SK-N-SH (cell line): ENCODE measurements at regions not wholly inside any gene's neighbourhood (a gene's known extent, or its start where the extent isn't known, plus 50 kb on each side); places are given as distances from the start of the nearest gene placed in this dataset.

Source experiments
- CTCF ChIA-PET: fragments of 300-600, 350-600 bp; formaldehyde crosslinking; extraction: SDS; loops from one replicate; lab custom pipeline; 2021; lab: Yijun Ruan, JAX
- POLR2A ChIA-PET: fragments of 350-600 bp; sonication (Branson Sonifier 250); formaldehyde crosslinking; extraction: SDS; loops from one replicate; lab custom pipeline; 2020; ENCODE audit warnings: antibody characterized with exemption, inconsistent platforms; lab: Yijun Ruan, JAX
- DNase-seq: peaks from one replicate; pipeline ENCODE4 v3.0.0; 2012
- H2AFZ ChIP-seq: fragments of 200-600 bp; sonication (generic); 2 replicates; pipeline ENCODE4 v1.8.1; 2016; ENCODE audit warnings: antibody characterized with exemption, mild to moderate bottlenecking, low read depth
- H3F3A ChIP-seq: fragments of 200-600 bp; sonication (generic); replicated peaks from 2 replicates; pipeline ENCODE3; 2016; ENCODE audit warnings: antibody characterized with exemption, mild to moderate bottlenecking; ENCODE audit not compliant: insufficient read depth
- H3K27ac ChIP-seq, 2 experiments: fragments of 200-500 bp in 1 of 2; fragments of 200-600 bp in 1 of 2; sonication (Bioruptor generic) in 1 of 2; sonication (generic), shearing (Covaris generic) in 1 of 2; 2 replicates each; pipeline versions ENCODE4 v1.5.1 to v1.6.1; 2014 to 2016; ENCODE audit warnings: low read depth in 2 of 2, inconsistent platforms in 1 of 2, low read length in 1 of 2, mild to moderate bottlenecking in 1 of 2, mixed read lengths in 1 of 2
- H3K27me3 ChIP-seq: fragments of 200-600 bp; sonication (generic), shearing (Covaris generic); 2 replicates; pipeline ENCODE4 v1.6.1; 2016; ENCODE audit warnings: mixed run types; ENCODE audit not compliant: insufficient read depth
- H3K36me3 ChIP-seq, 2 experiments: fragments of 200-500 bp in 1 of 2; fragments of 200-600 bp in 1 of 2; sonication (Bioruptor generic) in 1 of 2; sonication (generic) in 1 of 2; replicated peaks in 1 of 2; 2 replicates each; pipeline versions ENCODE3 to v1.5.1; 2014 to 2016; ENCODE audit warnings: low read length in 1 of 2, mild to moderate bottlenecking in 1 of 2; ENCODE audit not compliant: insufficient read depth in 2 of 2, control insufficient read depth in 1 of 2
- H3K4me1 ChIP-seq, 2 experiments: fragments of 200-500 bp in 1 of 2; fragments of 200-600 bp in 1 of 2; sonication (Bioruptor generic) in 1 of 2; sonication (generic), shearing (Covaris generic) in 1 of 2; 2 replicates each; pipeline versions ENCODE4 v1.5.1 to v1.6.1; 2014 to 2016; ENCODE audit warnings: low read depth in 1 of 2, low read length in 1 of 2, mixed run types in 1 of 2; ENCODE audit not compliant: insufficient read depth in 2 of 2, control insufficient read depth in 1 of 2
- H3K4me2 ChIP-seq: fragments of 200-600 bp; sonication (generic), shearing (Covaris generic); 2 replicates; pipeline ENCODE4 v1.6.1; 2017; ENCODE audit warnings: mixed run types
- H3K4me3 ChIP-seq, 2 experiments: fragments of 200-500 bp in 1 of 2; fragments of 200-600 bp in 1 of 2; sonication (Bioruptor generic) in 1 of 2; sonication (generic), shearing (Covaris generic) in 1 of 2; 2 replicates each; pipeline versions ENCODE4 v1.5.1 to v1.8.1; 2014 to 2016; ENCODE audit warnings: low read depth in 2 of 2, inconsistent platforms in 1 of 2, low read length in 1 of 2, mild to moderate bottlenecking in 1 of 2, mixed read lengths in 1 of 2, moderate library complexity in 1 of 2
- H3K79me2 ChIP-seq: fragments of 200-600 bp; sonication (generic); 2 replicates; pipeline ENCODE4 v1.8.1; 2017; ENCODE audit warnings: mild to moderate bottlenecking; ENCODE audit not compliant: insufficient read depth
- H3K9ac ChIP-seq: fragments of 200-600 bp; sonication (generic); 2 replicates; pipeline ENCODE4 v1.6.1; 2017; ENCODE audit warnings: mixed run types
- H3K9me2 ChIP-seq: fragments of 200-600 bp; sonication (generic); 2 replicates; pipeline ENCODE4 v1.6.1; 2017; ENCODE audit warnings: mixed run types
- H3K9me3 ChIP-seq: fragments of 200-600 bp; sonication (generic); 2 replicates; pipeline ENCODE4 v1.6.1; 2017; ENCODE audit warnings: mixed run types, mild to moderate bottlenecking, moderate library complexity
- H4K20me1 ChIP-seq: fragments of 200-600 bp; sonication (generic); 2 replicates; pipeline ENCODE4 v1.6.1; 2017; ENCODE audit warnings: mild to moderate bottlenecking, mixed run types; ENCODE audit not compliant: insufficient read depth
- FOSL2 ChIP-seq: IDR thresholded peaks from 2 replicates; pipeline ENCODE4 v1.4.0; 2012; ENCODE audit warnings: low read depth, mild to moderate bottlenecking, moderate library complexity, borderline replicate concordance
- FOXJ3 ChIP-seq: sonication (generic); formaldehyde crosslinking; IDR thresholded peaks from 2 replicates; pipeline ENCODE4 v1.5.1; 2020; ENCODE audit warnings: mild to moderate bottlenecking, missing genetic modification reagents
- FOXM1 ChIP-seq: IDR thresholded peaks from 2 replicates; pipeline ENCODE4 v1.4.0; 2012; ENCODE audit warnings: low read depth, mild to moderate bottlenecking
- IRF3 ChIP-seq: fragments of 150-350 bp; IDR thresholded peaks from 2 replicates; pipeline ENCODE4 v1.6.1; 2016; ENCODE audit warnings: mild to moderate bottlenecking, low read depth, low read length
- JUND ChIP-seq: IDR thresholded peaks from 2 replicates; pipeline ENCODE4 v1.4.0; 2012
- MEF2A ChIP-seq: IDR thresholded peaks from 2 replicates; pipeline ENCODE4 v1.4.0; 2012; ENCODE audit warnings: low read depth, borderline replicate concordance
- MXI1 ChIP-seq: IDR thresholded peaks from 2 replicates; pipeline ENCODE4 v1.6.1; 2012; ENCODE audit warnings: mild to moderate bottlenecking, low read depth, low read length, improper control_type of control experiment
- NFIC ChIP-seq: IDR thresholded peaks from 2 replicates; pipeline ENCODE4 v1.4.0; 2012; ENCODE audit warnings: borderline replicate concordance
- PBX3 ChIP-seq: IDR thresholded peaks from 2 replicates; pipeline ENCODE4; 2012
- REST ChIP-seq: IDR thresholded peaks from 2 replicates; pipeline ENCODE4 v1.6.1; 2012; ENCODE audit warnings: mild to moderate bottlenecking, low read depth, low read length, moderate library complexity
- SMC3 ChIP-seq: IDR thresholded peaks from 2 replicates; pipeline ENCODE4 v1.6.1; 2012; ENCODE audit warnings: low read depth, low read length, improper control_type of control experiment
- USF1 ChIP-seq: IDR thresholded peaks from 2 replicates; pipeline ENCODE4 v1.4.0; 2012; ENCODE audit warnings: low read depth, borderline replicate concordance
- YY1 ChIP-seq: IDR thresholded peaks from 2 replicates; pipeline ENCODE4 v1.4.0; 2012; ENCODE audit warnings: low read depth, mild to moderate bottlenecking
- ZBTB33 ChIP-seq: IDR thresholded peaks from 2 replicates; pipeline ENCODE4 v1.4.0; 2012; ENCODE audit warnings: low read depth, borderline replicate concordance
- WGBS: methylation state at CpG from one replicate; pipeline ENCODE4 v1.1.6; 2017; ENCODE audit warnings: low lambda C conversion rate; 5-methylcytosine and 5-hydroxymethylcytosine counted together

- Histone ChIP-seq H3K27ac (no peak overlapping the region), H3K4me3 (no peak overlapping the region), H3K9ac (no peak overlapping the region), H4K20me1 (no peaks in the 10 kb centered on the region), H3K9me2 (no peaks in the 10 kb centered on the region), H3K79me2 (no peaks in the 10 kb centered on the region), H2AFZ (no peak overlapping the region), H3K27me3 (no peaks in the 10 kb centered on the region), H3K4me2 (no peak overlapping the region), H3K4me1 (no peaks in the 10 kb centered on the region; a peak in 1 of 4 replicates), H3K36me3 (no peaks in the 10 kb centered on the region), H3K9me3 (no peaks in the 10 kb centered on the region), H3F3A (peaks cover 5% of the 10 kb centered on the region)
- DNase-seq: no peak
- CTCF ChIA-PET: interaction anchor here (1.5 kb wide), 1 partner anchor 12 kb away, joined by 4 read pairs; no protein-coding TSS in a partner anchor
- POLR2A ChIA-PET: no interaction called here
- TF ChIP-seq IRF3: no peak
- no peak for TF ChIP-seq SMC3
- TF ChIP-seq YY1: no peak
- no peak for TF ChIP-seq PBX3
- no peak for TF ChIP-seq ZBTB33
- no peak for TF ChIP-seq MEF2A
- TF ChIP-seq FOXM1: no peak
- TF ChIP-seq FOSL2: no peak
- no peak for TF ChIP-seq FOXJ3
- no peak for TF ChIP-seq USF1
Observed at GRCh38 chr2:45250176-45250575, 240.9 kb upstream of the SIX2 start.

GRCh38 chr2:45248214-45248613, 239.0 kb upstream of the SIX2 start:
- CTCF ChIA-PET: interaction anchor here (0.9 to 1.6 kb wide), 4 partner anchors 10 to 38 kb away, joined by 3 to 6 read pairs (median 3); no protein-coding TSS in a partner anchor
- Histone ChIP-seq H3K4me3 (no peak overlapping the region), H3K4me2 (no peak overlapping the region), H4K20me1 (no peaks in the 10 kb centered on the region), H3K27ac (no peak overlapping the region), H3K4me1 (no peaks in the 10 kb centered on the region), H3K9ac (no peak overlapping the region), H3F3A (peaks cover 5% of the 10 kb centered on the region), H3K36me3 (no peaks in the 10 kb centered on the region), H3K79me2 (no peaks in the 10 kb centered on the region), H2AFZ (no peak overlapping the region), H3K27me3 (no peaks in the 10 kb centered on the region), H3K9me3 (no peaks in the 10 kb centered on the region), H3K9me2 (no peaks in the 10 kb centered on the region)
- DNase-seq: no peak
- POLR2A ChIA-PET: interaction anchor here (0.6 kb wide), 1 partner anchor 269 kb away, joined by 4 read pairs; no protein-coding TSS in a partner anchor
- WGBS: 74% methylated on average over 4 of the region's 4 CpGs
- TF ChIP-seq YY1 (no peak), JUND (no peak), FOXM1 (no peak), REST (no peak), IRF3 (no peak), NFIC (no peak), PBX3 (no peak), MXI1 (no peak)
